ENCODE measurements at regions not wholly inside any gene's neighbourhood (a gene's known extent, or its start where the extent isn't known, plus 50 kb on each side); places are given as distances from the start of the nearest gene placed in this dataset.

DNA sequence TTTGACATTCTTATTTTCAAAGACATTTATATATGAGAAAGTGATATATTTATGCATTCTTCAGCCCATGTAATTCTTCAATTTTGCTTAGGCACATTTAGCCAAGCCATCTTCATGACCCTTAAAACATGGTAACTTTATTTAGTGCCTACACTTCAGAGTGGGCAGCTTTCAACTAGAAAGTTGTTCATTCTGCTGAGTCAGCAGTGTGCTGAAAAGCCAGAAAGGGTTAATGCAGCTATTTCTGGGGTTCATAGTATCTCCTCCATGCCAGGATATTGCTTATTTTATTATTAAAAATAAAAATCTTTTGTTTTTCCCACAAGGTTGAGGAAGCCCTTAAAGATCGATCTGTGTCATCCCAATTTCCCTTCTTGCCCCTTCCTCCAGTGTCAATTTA is 79.2 kb downstream of the EDN1 start:
- dilution Hi-C loops (cut with MboI; ENCODE audit: extremely low pct_ligation_motif_present, low sequenced_read_pairs), result no loop called here

GRCh38 chr6:12369781-12370262 is 79.7 kb downstream of the EDN1 start:
- Histone ChIP-seq H3K9ac (ENCODE audit: control insufficient read depth, extremely low read depth, insufficient read depth, low read length) (no peak overlapping the region), H3K27me3 (ENCODE audit: control insufficient read depth, extremely low read depth, insufficient read depth, low read length) (no peaks in the 10 kb centered on the region), H3K9me1 (ENCODE audit: control insufficient read depth, extremely low read depth, insufficient read depth, low read length) (no peaks in the 10 kb centered on the region), H4K20me1 (ENCODE audit: control insufficient read depth, extremely low read depth, insufficient read depth, low read length) (no peaks in the 10 kb centered on the region), H3K36me3 (ENCODE audit: control insufficient read depth in 2 of 2, extremely low read depth in 1 of 2, insufficient read depth in 2 of 2, low read length in 2 of 2) (no peaks in the 10 kb centered on the region), H3K79me2 (ENCODE audit: control insufficient read depth, insufficient read depth, low read length) (no peaks in the 10 kb centered on the region), H3K4me2 (ENCODE audit: control insufficient read depth, extremely low read depth, insufficient read depth, low read depth, low read length) (no peak overlapping the region), H3K4me3 (ENCODE audit: control insufficient read depth in 2 of 3, extremely low read depth in 1 of 3, insufficient read depth in 2 of 3, low read depth in 1 of 3, low read length in 3 of 3) (no peak overlapping the region), H3K4me1 (ENCODE audit: control insufficient read depth, extremely low read depth, insufficient read depth, low read length) (peaks cover 9% of the 10 kb centered on the region), H3K9me3 (ENCODE audit: control insufficient read depth, low read depth, low read length) (no peaks in the 10 kb centered on the region), H2AFZ (ENCODE audit: control insufficient read depth, low read length) (no peak overlapping the region), H3K27ac (ENCODE audit: control insufficient read depth, insufficient read depth, low read length) (no peak overlapping the region)
- DNase-seq (ENCODE audit: low read depth, low spot score) (no peak), FAIRE-seq (no peak)
- dilution Hi-C loops (cut with MboI; ENCODE audit: extremely low pct_ligation_motif_present, low sequenced_read_pairs), result no loop called here
- TF ChIP-seq CTCF (optimal IDR thresholded peaks at IDR 0.05 in 1 of 3, IDR thresholded peaks at IDR 0.05 in 1 of 3, conservative IDR thresholded peaks at IDR 0.05 in 1 of 3; ENCODE audit: extremely low read depth in 1 of 3, insufficient read depth in 2 of 3, low read length in 3 of 3), result no peak
- no peak for TF ChIP-seq EZH2 (IDR thresholded peaks at IDR 0.05; ENCODE audit: low read length)

More for the DNA sequence above, 79.2 kb downstream of the EDN1 start:
- no peaks in the 10 kb centered on the region for H3K27me3 ChIP-seq (ENCODE audit: control insufficient read depth, extremely low read depth, insufficient read depth, low read length)
- no peak overlapping the region for H3K9ac ChIP-seq (ENCODE audit: control insufficient read depth, extremely low read depth, insufficient read depth, low read length)
- FAIRE-seq (no peak), DNase-seq (ENCODE audit: low read depth, low spot score) (no peak)
- H3K27ac ChIP-seq (ENCODE audit: control insufficient read depth, insufficient read depth, low read length), result no peak overlapping the region
- no peak overlapping the region for H3K4me2 ChIP-seq (ENCODE audit: control insufficient read depth, extremely low read depth, insufficient read depth, low read depth, low read length)
- H3K4me1 ChIP-seq (ENCODE audit: control insufficient read depth, extremely low read depth, insufficient read depth, low read length), result peaks cover 9% of the 10 kb centered on the region
- H2AFZ ChIP-seq (ENCODE audit: control insufficient read depth, low read length), result no peak overlapping the region
- H3K36me3 ChIP-seq (ENCODE audit: control insufficient read depth in 2 of 2, extremely low read depth in 1 of 2, insufficient read depth in 2 of 2, low read length in 2 of 2), result no peaks in the 10 kb centered on the region
- H3K9me1 ChIP-seq (ENCODE audit: control insufficient read depth, extremely low read depth, insufficient read depth, low read length), result no peaks in the 10 kb centered on the region
- TF ChIP-seq CTCF (optimal IDR thresholded peaks at IDR 0.05 in 1 of 3, IDR thresholded peaks at IDR 0.05 in 1 of 3, conservative IDR thresholded peaks at IDR 0.05 in 1 of 3; ENCODE audit: extremely low read depth in 1 of 3, insufficient read depth in 2 of 3, low read length in 3 of 3), result no peak
- no peak for TF ChIP-seq EZH2 (IDR thresholded peaks at IDR 0.05; ENCODE audit: low read length)
- H3K9me3 ChIP-seq (ENCODE audit: control insufficient read depth, low read depth, low read length), result no peaks in the 10 kb centered on the region
- H3K79me2 ChIP-seq (ENCODE audit: control insufficient read depth, insufficient read depth, low read length), result no peaks in the 10 kb centered on the region
- no peaks in the 10 kb centered on the region for H4K20me1 ChIP-seq (ENCODE audit: control insufficient read depth, extremely low read depth, insufficient read depth, low read length)
- no peak overlapping the region for H3K4me3 ChIP-seq (ENCODE audit: control insufficient read depth in 2 of 3, extremely low read depth in 1 of 3, insufficient read depth in 2 of 3, low read depth in 1 of 3, low read length in 3 of 3)
